Transverse colon (tissue), 4 donors: ENCODE measurements at regions not wholly inside any gene's neighbourhood (a gene's known extent, or its start where the extent isn't known, plus 50 kb on each side); places are given as distances from the start of the nearest gene placed in this dataset.

ENCODE experiments used
- DNase-seq: peaks from one replicate; pipeline ENCODE4 v3.0.0-alpha.2; 2019
- H3K27ac ChIP-seq, 4 donors: fragments of 200-600 bp; sonication (generic); 2 replicates each; pipeline ENCODE4 v1.5.1; 2016 to 2018; ENCODE audit warnings: inconsistent platforms in 4 of 4
- H3K27me3 ChIP-seq: fragments of 200-600 bp; sonication (generic); 2 replicates; pipeline ENCODE4 v1.5.1; 2017; ENCODE audit warnings: inconsistent platforms
- H3K36me3 ChIP-seq, 4 donors: fragments of 200-600 bp; sonication (generic); 2 replicates each; pipeline ENCODE4 v1.5.1; 2017 to 2019; ENCODE audit warnings: inconsistent platforms in 4 of 4
- H3K4me1 ChIP-seq, 4 donors: fragments of 200-600 bp; sonication (generic); 2 replicates each; pipeline ENCODE4 v1.5.1; 2017 to 2020; ENCODE audit warnings: inconsistent platforms in 4 of 4
- H3K4me3 ChIP-seq, 4 donors: fragments of 200-600 bp; sonication (generic); 1 replicate in 1 of 4; 2 replicates in 3 of 4; pipeline versions ENCODE4 v1.5.1 to v1.6.1; 2017 to 2019; ENCODE audit warnings: inconsistent platforms in 4 of 4
- H3K9me3 ChIP-seq, 2 donors: fragments of 200-600 bp; sonication (generic); 2 replicates each; pipeline ENCODE4 v1.5.1; 2017 to 2019; ENCODE audit warnings: inconsistent platforms in 2 of 2
- EP300 ChIP-seq: sonication (generic); formaldehyde crosslinking; IDR thresholded peaks from one replicate; pipeline ENCODE4 v1.6.1; 2017; ENCODE audit warnings: antibody characterized with exemption, low read depth
- POLR2A ChIP-seq: fragments of 450-650 bp; IDR thresholded peaks from one replicate; pipeline ENCODE4 v1.6.1; 2016; ENCODE audit warnings: antibody characterized with exemption, mild to moderate bottlenecking, moderate library complexity
- POLR2AphosphoS5 ChIP-seq, 3 donors: sonication (generic); formaldehyde crosslinking; IDR thresholded peaks; one replicate each; pipeline ENCODE4 v1.6.1; 2016; ENCODE audit warnings: antibody characterized with exemption in 3 of 3
- WGBS, 2 donors: methylation state at CpG; one replicate each; pipeline ENCODE4 v1.1.5; 2018; ENCODE audit warnings: low coverage in 1 of 2; 5-methylcytosine and 5-hydroxymethylcytosine counted together
- in situ Hi-C, 4 donors: fragments of 200-750 bp; cut with MboI; loops; one replicate each; pipeline versions ENCODE4 v1.15.0 to v1.15.1; 2017; ENCODE audit warnings: low sequenced_read_pairs in 3 of 4, low pct_ligation_motif_present in 1 of 4, low pct_unique_long_range_greater_than_20kb in 1 of 4
- intact Hi-C: fragments of 100-400 bp; cut with DNase I; formaldehyde crosslinking; loops from one replicate; pipeline ENCODE4 v1.15.1; 2023; ENCODE audit warnings: low total_unique reads
- TF ChIP-seq, protein P1 (sequence below), 5 experiments: fragments of 200-600 bp in 3 of 5; fragments of 450-650 bp in 2 of 5; sonication (generic) in 3 of 5; IDR thresholded peaks; 1 replicate in 2 of 5; 2 replicates in 3 of 5; pipeline ENCODE4 v1.5.1; 2016 to 2017; ENCODE audit warnings: antibody characterized with exemption in 5 of 5, inconsistent platforms in 3 of 5, mild to moderate bottlenecking in 2 of 5, moderate library complexity in 1 of 5

GRCh38 chr18:32621034-32621433 is 150.4 kb upstream of the GAREM1 start:
- DNase-seq: no peak
- intact Hi-C loops (no loop called here), in situ Hi-C loops (no loop called here)
- 32 to 70% methylated on average over 4 of the region's 4 CpGs for WGBS, 2 donors
- Histone ChIP-seq H3K27me3 (no peaks in the 10 kb centered on the region), H3K4me3 (no peak overlapping the region), H3K4me1 (no peaks in the 10 kb centered on the region), H3K27ac (no peak overlapping the region), H3K9me3 (no peaks in the 10 kb centered on the region), H3K36me3 (no peaks in the 10 kb centered on the region)
- TF ChIP-seq POLR2AphosphoS5 (IDR thresholded peaks at IDR 0.05) (no peak), POLR2A (no peak), EP300 (no peak)
- TF ChIP-seq, protein P1, sequence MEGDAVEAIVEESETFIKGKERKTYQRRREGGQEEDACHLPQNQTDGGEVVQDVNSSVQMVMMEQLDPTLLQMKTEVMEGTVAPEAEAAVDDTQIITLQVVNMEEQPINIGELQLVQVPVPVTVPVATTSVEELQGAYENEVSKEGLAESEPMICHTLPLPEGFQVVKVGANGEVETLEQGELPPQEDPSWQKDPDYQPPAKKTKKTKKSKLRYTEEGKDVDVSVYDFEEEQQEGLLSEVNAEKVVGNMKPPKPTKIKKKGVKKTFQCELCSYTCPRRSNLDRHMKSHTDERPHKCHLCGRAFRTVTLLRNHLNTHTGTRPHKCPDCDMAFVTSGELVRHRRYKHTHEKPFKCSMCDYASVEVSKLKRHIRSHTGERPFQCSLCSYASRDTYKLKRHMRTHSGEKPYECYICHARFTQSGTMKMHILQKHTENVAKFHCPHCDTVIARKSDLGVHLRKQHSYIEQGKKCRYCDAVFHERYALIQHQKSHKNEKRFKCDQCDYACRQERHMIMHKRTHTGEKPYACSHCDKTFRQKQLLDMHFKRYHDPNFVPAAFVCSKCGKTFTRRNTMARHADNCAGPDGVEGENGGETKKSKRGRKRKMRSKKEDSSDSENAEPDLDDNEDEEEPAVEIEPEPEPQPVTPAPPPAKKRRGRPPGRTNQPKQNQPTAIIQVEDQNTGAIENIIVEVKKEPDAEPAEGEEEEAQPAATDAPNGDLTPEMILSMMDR (IDR thresholded peaks at IDR 0.05): no peak

GRCh38 chr18:32618546-32618945 is 147.9 kb upstream of the GAREM1 start:
- no peak overlapping the region for H3K27ac ChIP-seq
- H3K4me3 ChIP-seq: no peak overlapping the region
- intact Hi-C loops (no loop called here), in situ Hi-C loops (no loop called here)
- WGBS, 2 donors: 81 to 88% methylated on average over 4 of the region's 4 CpGs
- H3K36me3 ChIP-seq: no peaks in the 10 kb centered on the region
- TF ChIP-seq, protein P1 (IDR thresholded peaks at IDR 0.05): no peak
- TF ChIP-seq POLR2AphosphoS5 (IDR thresholded peaks at IDR 0.05): no peak
- no peaks in the 10 kb centered on the region for H3K9me3 ChIP-seq
- no peak for DNase-seq
- no peaks in the 10 kb centered on the region for H3K27me3 ChIP-seq
- H3K4me1 ChIP-seq: no peaks in the 10 kb centered on the region

DNA sequence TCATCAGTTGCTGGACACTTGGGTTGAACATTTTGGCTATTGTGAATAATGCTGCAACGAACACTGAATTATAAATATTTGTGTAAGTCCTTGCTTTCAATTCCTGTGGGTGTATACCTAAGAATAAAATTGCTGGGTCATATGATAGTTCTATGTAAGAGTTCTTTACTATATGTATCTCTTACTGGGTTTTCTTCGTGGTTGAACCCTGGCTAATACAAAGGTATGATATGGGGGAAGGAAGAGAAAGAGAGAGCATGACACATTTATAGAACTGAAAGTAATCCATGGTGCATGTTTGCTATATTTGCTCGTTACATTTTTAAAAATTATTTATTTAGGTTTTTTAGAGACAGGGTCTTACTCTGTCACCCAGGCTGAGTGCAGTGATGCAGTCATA is 143.1 kb upstream of the GAREM1 start:
- no peak overlapping the region for H3K27ac ChIP-seq
- H3K9me3 ChIP-seq: no peaks in the 10 kb centered on the region
- 58 to 83% methylated on average over 3 of the region's 3 CpGs for WGBS, 2 donors
- TF ChIP-seq, protein P1 (IDR thresholded peaks at IDR 0.05): no peak
- TF ChIP-seq POLR2AphosphoS5 (IDR thresholded peaks at IDR 0.05) (no peak), EP300 (no peak), POLR2A (no peak)
- intact Hi-C loops: no loop called here
- in situ Hi-C loops: no loop called here
- no peak for DNase-seq
- no peaks in the 10 kb centered on the region for H3K4me1 ChIP-seq
- H3K27me3 ChIP-seq: no peaks in the 10 kb centered on the region
- no peaks in the 10 kb centered on the region for H3K36me3 ChIP-seq
- H3K4me3 ChIP-seq: no peak overlapping the region

DNA sequence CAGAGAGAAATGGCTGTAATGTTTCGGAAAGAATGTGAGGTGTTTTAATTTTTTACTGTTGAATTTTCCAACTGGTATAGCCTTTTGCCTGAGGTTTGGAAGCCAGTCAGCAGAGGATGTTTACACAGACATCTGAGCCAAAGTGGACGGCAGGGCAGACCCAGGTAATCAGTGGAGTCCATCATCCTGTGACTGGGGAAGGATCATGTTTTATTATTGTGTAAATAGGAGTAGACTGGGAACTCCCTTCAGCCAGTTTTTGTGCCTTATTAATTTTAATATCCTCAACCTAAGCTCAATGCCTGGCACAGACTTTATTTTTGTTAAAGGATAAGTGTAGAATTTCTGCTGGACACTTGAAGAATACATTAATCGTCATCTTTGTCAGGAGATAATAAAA is 142.0 kb upstream of the GAREM1 start:
- DNase-seq: no peak
- H3K27ac ChIP-seq: no peak overlapping the region
- no peak for TF ChIP-seq POLR2A
- TF ChIP-seq, protein P1 (IDR thresholded peaks at IDR 0.05): no peak
- no peak for TF ChIP-seq EP300
- no peak for TF ChIP-seq POLR2AphosphoS5 (IDR thresholded peaks at IDR 0.05)
- no peaks in the 10 kb centered on the region for H3K9me3 ChIP-seq
- 56 to 64% methylated on average over 2 to 3 of the region's 3 CpGs for WGBS, 2 donors
- no peaks in the 10 kb centered on the region for H3K36me3 ChIP-seq
- no peak overlapping the region for H3K4me3 ChIP-seq
- H3K27me3 ChIP-seq: no peaks in the 10 kb centered on the region
- intact Hi-C loops (no loop called here), in situ Hi-C loops (no loop called here)
- H3K4me1 ChIP-seq: no peaks in the 10 kb centered on the region
